Central memory CD4-positive, alpha-beta T cell (primary cell): ENCODE measurements at regions not wholly inside any gene's neighbourhood (a gene's known extent, or its start where the extent isn't known, plus 50 kb on each side); places are given as distances from the start of the nearest gene placed in this dataset.

ENCODE experiments used
- DNase-seq: peaks from one replicate; pipeline ENCODE4 v3.0.0; 2022

DNA sequence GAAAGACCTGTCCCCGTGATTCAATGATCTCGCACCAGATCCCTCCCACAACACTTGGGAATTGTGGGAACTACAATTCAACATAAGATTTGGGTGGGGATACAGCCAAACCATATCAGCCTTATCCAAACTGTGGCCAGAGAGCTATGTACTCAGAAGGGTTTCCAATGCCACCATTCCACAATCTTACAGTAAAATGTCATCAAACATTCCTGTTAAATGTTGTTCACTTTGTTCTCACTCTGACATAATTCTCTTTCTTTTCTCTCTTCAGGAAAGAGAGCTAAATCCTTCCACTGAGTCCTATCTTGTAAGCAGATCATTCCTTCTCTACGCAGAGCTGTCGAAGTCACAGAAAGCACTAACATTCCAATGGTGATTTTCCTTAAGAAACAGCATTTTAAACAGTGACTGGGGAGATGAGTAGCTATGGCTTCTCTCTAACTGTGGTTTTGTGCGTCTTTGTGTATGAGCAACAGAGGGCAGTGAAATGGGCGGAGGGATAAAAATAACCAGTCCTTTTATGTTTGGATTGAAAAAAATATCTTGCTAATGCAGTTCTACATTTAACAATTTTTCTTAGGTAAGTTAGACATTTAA is 684.7 kb downstream of the EPHA4 start:
- DNase-seq, result no peak

- no peak for DNase-seq
Measured at GRCh38 chr2:220887876-220888275, 684.2 kb downstream of the EPHA4 start.

DNA sequence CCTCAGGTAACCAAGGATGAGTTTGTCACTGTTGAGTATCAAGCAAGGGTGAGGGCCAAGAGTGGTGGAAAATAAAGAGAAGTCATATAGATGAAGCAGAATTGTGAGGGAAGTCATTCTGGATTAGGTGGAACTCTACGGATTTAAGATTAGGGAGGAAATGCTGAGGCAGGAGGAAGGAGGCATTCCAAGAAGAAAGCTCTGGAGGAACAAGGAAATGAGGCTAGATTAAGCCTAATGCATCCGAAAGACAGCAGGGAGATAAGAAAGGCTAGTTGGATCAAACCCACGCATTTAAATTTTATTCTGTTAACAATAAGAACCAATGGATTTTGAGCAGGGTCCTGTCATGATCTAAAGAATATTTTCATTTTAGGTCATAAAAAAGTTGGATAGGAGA is 681.2 kb downstream of the EPHA4 start:
- DNase-seq, result no peak

DNA sequence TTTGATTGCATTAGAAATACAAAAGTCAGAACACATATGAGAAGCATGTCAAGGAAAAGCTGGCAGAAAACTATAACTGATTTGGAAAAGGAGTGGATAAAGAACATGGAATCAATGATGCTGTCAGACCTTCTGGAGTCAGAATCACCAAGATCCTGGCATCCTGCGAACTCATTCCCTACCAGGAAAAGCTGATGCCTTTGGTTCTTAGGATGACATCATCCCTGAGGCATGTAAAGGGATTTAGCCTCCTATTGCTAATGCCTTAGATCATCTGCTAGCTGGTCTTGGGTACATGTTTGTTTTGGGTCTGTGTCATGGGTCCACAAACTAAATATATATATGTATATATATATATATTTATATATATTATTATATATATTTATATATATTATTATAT is 680.7 kb downstream of the EPHA4 start:
- no peak for DNase-seq

- DNase-seq, result no peak
Measured at GRCh38 chr2:220892018-220892634, 680.0 kb downstream of the EPHA4 start.

DNA sequence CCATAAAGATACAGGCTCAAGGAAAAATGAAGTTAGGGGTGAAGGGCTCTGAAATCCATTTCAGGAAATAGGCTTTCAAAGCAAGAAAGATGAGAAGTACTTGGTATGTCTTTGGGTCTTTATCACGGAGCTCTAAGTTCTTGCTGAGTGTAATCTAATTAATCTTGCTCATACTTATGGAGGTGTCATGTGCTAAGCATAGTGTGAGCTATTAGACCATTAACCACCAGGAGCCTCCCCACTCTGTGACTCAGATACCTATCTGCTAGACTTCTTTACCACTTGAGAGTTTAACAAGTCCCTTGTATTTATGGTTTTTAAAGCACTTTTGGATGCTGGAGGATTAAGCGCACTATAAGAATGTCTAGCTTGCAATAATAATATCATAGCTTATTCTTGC is 678.7 kb downstream of the EPHA4 start:
- DNase-seq, result no peak

GRCh38 chr2:220894069-220894468 is 678.0 kb downstream of the EPHA4 start:
- no peak for DNase-seq

GRCh38 chr2:220899492-220899891 is 672.6 kb downstream of the EPHA4 start:
- no peak for DNase-seq

DNA sequence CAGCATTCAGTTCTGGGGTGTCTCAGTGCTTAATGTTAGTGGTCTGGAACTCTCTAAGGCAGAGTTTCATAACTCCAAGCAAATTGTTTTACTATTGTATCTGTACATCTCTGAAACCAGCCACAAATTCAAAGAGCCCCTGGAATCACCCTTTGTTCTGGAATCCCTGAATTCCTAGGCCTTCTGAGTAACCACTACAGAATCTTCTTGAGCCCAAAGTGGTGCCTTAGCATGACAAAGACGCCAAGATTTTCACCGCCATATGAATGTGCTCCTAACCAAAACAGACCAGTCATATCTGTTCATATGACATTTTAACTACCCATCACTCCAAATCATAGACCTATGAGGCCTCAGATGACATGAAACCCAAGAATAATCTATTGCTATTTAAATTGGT is 668.1 kb downstream of the EPHA4 start:
- no peak for DNase-seq

- DNase-seq, result no peak
Measured at GRCh38 chr2:220913384-220913783, 658.7 kb downstream of the EPHA4 start.

DNA sequence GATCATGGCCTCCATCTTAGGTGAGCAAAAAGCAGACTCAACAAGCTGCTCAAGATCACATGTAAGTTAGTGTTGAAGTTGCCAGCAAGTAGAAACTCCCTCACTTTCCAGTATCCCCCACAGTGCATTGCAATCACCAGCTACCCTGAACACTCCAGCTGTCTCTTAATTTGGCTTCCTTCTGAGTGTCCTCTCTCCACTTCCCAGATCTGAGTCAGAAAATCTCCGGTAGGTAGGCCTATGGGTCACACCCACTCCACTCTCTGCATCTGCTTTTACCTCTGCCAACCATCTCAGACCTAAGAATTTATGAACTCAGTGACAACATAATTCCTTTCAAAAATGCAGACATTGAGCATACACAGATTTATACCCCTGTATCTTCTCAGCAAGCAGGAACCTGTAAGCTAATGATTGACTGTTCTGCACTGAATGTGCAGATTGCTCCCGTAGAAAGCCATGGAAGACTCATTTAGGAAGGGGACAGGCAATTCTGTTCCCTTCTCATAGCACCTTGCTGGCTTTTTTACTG is 656.9 kb downstream of the EPHA4 start:
- DNase-seq, result no peak

DNA sequence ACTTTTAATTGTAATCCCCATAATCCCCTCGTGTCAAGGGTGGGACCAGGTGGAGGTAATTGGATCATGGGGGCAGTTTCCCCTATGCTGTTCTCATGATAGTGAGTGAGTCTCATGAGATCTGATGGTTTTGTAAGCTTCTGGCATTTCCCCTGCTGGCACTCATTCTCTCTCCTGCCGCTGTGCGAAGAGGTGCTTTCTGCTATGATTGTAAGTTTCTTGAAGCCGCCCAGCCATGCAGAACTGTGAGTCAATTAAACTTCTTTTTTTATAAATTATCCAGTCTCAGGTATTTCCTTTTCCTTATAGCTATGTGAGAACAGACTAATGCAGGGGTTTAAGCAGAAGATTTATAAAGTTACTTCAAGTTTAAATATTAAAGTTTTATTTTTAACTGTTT is 655.2 kb downstream of the EPHA4 start:
- no peak for DNase-seq

GRCh38 chr2:220930271-220931076 is 641.6 kb downstream of the EPHA4 start:
- no peak for DNase-seq

- no peak for DNase-seq
Measured at GRCh38 chr2:220931491-220931890, 640.6 kb downstream of the EPHA4 start.

DNA sequence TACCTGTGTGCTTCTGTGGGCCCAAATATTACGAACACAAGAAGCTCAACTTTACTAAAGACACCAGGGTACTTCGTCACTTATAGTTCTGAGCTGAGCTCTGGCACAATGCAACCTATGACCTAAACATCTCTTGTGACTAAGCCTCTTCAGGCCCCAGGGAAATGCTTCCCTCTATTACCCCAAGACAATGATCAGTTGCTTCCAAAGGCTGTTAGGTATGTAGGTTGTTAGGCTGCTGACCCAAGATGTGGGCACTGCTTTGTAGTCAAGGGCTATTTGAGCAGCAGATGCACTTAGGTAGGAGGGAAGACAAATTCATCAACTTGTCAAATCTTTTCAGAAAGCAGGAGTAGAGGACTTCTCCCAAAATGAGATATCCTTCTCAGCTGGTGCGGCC is 640.1 kb downstream of the EPHA4 start:
- DNase-seq, result no peak

- DNase-seq, result no peak
Measured at GRCh38 chr2:220935789-220936321, 636.2 kb downstream of the EPHA4 start.

GRCh38 chr2:220936641-220937197 is 635.4 kb downstream of the EPHA4 start:
- DNase-seq, result no peak

DNA sequence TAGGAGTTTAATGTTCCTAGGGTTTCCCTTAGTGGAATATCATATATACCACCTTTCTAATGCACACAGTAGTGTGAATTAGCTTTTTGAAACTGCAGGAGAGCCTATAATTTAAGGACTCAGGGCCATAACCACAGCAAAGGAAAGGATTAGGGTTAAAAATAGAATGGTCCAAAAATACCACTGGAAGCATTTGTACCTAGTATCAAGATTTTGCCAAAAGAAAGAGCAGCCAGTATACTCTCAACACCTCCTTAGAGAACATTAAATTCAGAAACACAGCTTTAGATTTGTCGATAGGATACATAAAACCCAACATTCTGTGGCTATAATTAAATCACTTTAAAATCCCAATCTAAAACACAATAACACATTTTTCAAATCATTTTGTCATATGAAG is 634.9 kb downstream of the EPHA4 start:
- DNase-seq, result no peak

DNA sequence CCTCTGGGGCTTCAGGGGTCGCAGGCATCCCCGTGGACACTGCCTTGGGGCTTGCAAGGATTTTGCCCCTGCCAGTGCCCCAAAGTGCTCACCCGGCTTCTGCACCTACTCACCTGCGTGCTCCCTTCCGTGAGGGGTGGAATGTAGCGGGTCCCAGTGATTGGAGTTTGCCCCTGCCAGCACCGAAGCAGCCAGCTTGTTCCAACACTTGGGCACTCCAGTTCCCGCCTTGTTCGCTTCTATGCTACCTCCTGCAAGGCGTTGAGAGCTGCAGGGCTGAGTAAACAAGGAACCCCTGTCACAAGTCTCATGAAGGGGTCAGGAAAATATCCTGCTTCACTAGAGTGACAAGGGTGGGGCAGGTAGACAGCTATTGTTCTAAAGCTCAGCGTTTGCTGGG is 631.5 kb downstream of the EPHA4 start:
- DNase-seq, result no peak

DNA sequence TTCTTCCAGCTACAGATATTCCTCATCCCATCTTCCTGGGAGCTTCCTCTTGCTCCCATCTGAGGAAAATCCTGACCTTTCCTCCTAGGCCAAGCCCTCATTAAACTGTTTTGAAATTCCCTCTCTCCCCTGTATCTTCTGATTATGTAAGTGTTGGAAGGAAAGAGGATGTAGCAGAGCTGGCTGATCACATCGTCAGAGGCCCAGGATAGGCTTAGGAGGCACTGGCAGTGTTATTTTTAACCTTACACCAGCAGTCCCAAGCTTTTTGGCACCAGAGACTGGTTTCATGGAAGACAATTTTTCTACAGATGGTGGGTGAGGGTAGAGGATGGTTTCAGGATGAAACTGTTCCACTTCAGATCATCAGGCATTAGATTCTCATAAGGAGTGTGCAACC is 630.4 kb downstream of the EPHA4 start:
- DNase-seq, result no peak

DNA sequence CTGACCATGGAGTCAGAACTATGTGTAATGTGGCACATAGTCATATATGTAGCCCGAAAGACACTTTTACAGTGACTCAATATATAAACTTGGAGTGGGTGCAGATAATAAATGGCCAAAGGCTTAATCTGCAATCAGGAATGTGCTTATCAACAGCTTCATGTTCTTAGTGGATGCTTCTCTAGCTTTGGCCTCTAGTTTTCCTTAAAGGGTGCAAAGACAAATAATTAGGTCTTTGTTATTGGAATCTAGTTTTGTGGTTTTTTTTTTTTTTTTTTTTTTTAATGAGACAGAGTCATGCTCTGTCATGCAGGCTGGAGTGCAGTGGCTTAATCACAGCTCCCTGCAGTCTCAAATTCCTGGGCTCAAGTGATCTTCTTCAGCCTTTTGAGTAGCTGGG is 625.6 kb downstream of the EPHA4 start:
- DNase-seq, result no peak

GRCh38 chr2:220948579-220948978 is 623.5 kb downstream of the EPHA4 start:
- DNase-seq, result no peak

DNA sequence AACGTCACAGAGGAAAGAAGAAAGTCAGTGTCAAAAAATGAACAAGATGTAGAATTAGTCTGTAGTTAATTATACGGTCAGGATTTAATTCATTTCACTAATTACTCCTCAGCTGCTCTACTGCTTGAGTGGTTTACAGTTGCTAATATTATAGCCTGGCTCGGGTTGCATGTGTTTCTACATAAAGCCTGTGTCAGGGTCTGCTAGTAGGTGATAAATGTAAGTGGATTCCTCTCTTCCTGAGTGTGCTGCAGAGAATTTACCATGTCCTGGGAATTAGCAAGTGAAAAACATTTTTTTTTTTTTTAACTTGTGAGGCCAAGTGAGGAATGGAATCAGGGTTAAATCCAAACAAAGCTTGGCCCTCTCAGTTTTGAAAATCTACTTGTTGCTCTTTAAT is 622.6 kb downstream of the EPHA4 start:
- DNase-seq, result no peak
